H1 (cell line): ENCODE measurements at regions not wholly inside any gene's neighbourhood (a gene's known extent, or its start where the extent isn't known, plus 50 kb on each side); places are given as distances from the start of the nearest gene placed in this dataset.

ENCODE experiments used
- ASH2L ChIP-seq: fragments of 200-600, 300-600 bp; sonication (generic); IDR thresholded peaks from one replicate; pipeline ENCODE4 v1.7.1; 2017; ENCODE audit warnings: low read length
- HDAC2 ChIP-seq, 2 experiments: fragments of 300-600 bp in 1 of 2; sonication (generic) in 1 of 2; IDR thresholded peaks; 2 replicates each; pipeline ENCODE4 v1.6.1; 2011 to 2012; ENCODE audit warnings: low read depth in 2 of 2, low read length in 2 of 2, mild to moderate bottlenecking in 2 of 2, moderate library complexity in 2 of 2, borderline replicate concordance in 1 of 2, inconsistent platforms in 1 of 2
- POLR2AphosphoS5 ChIP-seq: IDR thresholded peaks from 2 replicates; pipeline ENCODE4 v1.6.1; 2011; ENCODE audit warnings: low read depth, low read length
- RNF2 ChIP-seq: fragments of 200-900, 300-1000 bp; sonication (generic); IDR thresholded peaks from 2 replicates; pipeline ENCODE4 v1.7.1; 2016; ENCODE audit warnings: borderline replicate concordance, low read depth, mild to moderate bottlenecking, antibody characterized with exemption, low read length; ENCODE audit not compliant: poor library complexity, severe bottlenecking; ENCODE audit errors: missing control alignments
- SUZ12 ChIP-seq: fragments of 200-600 bp; sonication (generic); IDR thresholded peaks from 2 replicates; pipeline ENCODE4 v1.6.1; 2012; ENCODE audit warnings: mild to moderate bottlenecking, inconsistent platforms, low read length, moderate library complexity, mixed read lengths

- TF ChIP-seq HDAC2 (IDR thresholded peaks at IDR 0.05; ENCODE audit: borderline replicate concordance in 1 of 2, low read depth in 2 of 2, low read length in 2 of 2): no peak
- no peak for TF ChIP-seq SUZ12
- no peak for TF ChIP-seq POLR2AphosphoS5
- no peak for TF ChIP-seq RNF2
- TF ChIP-seq ASH2L: no peak
These were observed 133.2 kb downstream of the ICOS start (continued) for GRCh38 chr2:204069804-204070203.
